ENCODE measurements at regions not wholly inside any gene's neighbourhood (a gene's known extent, or its start where the extent isn't known, plus 50 kb on each side); places are given as distances from the start of the nearest gene placed in this dataset.

- intact Hi-C loops (cut with micrococcal nuclease; ENCODE audit: unreplicated experiment): no loop called here
- Mint-ChIP-seq H3K4me3 (ENCODE audit: low read depth, unreplicated experiment) (no peak overlapping the region), H3K9me3 (ENCODE audit: low read depth, unreplicated experiment) (no peaks in the 10 kb centered on the region), H3K36me3 (ENCODE audit: insufficient read depth, unreplicated experiment) (no peaks in the 10 kb centered on the region), H3K27ac (ENCODE audit: unreplicated experiment) (no peak overlapping the region), H3K27me3 (ENCODE audit: unreplicated experiment) (no peaks in the 10 kb centered on the region), H3K4me1 (ENCODE audit: low read depth, unreplicated experiment) (no peaks in the 10 kb centered on the region)
- CTCF ChIA-PET: no interaction called here
- no peak for TF ChIP-seq CTCF (IDR thresholded peaks at IDR 0.05; ENCODE audit: unreplicated experiment)
- DNase-seq: no peak
- BruUV-seq (replicated peaks): no TSS peak
Measured at GRCh38 chr4:141578451-141578850, 57.9 kb upstream of the IL15 start.

- Mint-ChIP-seq H3K9me3 (ENCODE audit: low read depth, unreplicated experiment) (peaks cover 3% of the 10 kb centered on the region), H3K36me3 (ENCODE audit: insufficient read depth, unreplicated experiment) (no peaks in the 10 kb centered on the region), H3K4me3 (ENCODE audit: low read depth, unreplicated experiment) (no peak overlapping the region), H3K27me3 (ENCODE audit: unreplicated experiment) (no peaks in the 10 kb centered on the region), H3K27ac (ENCODE audit: unreplicated experiment) (no peak overlapping the region), H3K4me1 (ENCODE audit: low read depth, unreplicated experiment) (no peaks in the 10 kb centered on the region)
- CTCF ChIA-PET: no interaction called here
- TF ChIP-seq CTCF (IDR thresholded peaks at IDR 0.05; ENCODE audit: unreplicated experiment): no peak
- no TSS peak for BruUV-seq (replicated peaks)
- no peak for DNase-seq
- intact Hi-C loops (cut with micrococcal nuclease; ENCODE audit: unreplicated experiment): no loop called here
Measured at GRCh38 chr4:141580523-141580922, 55.9 kb upstream of the IL15 start.

All from Calu3 (cell line).